ENCODE measurements at regions not wholly inside any gene's neighbourhood (a gene's known extent, or its start where the extent isn't known, plus 50 kb on each side); places are given as distances from the start of the nearest gene placed in this dataset.

DNA sequence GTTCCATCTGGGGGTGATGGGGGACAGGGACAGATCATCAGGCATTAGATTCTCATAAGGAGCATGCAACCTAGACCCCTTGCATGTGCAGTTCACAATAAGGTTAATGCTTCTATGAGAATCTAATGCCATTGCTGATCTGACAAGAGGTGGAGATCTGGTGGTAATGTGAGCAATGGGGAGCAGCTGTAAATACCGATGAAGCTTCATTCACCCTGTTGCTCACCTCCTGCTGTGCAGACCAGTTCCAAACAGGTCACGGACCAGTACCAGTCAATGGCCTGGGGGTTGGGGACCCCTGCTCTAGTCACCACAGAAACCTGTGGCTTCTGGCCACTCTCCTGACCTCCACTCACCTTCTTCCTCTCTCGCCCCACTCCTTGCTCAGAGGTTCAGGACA, 229.9 kb downstream of the PTPRU start:
- WGBS, 2 donors = 78% methylated on average over 3 of the region's 3 CpGs
- no peak for ATAC-seq
- peaks cover 0 to 37% (median 14%) of the 10 kb centered on the region in 7 donors for H3K27me3 ChIP-seq

DNA sequence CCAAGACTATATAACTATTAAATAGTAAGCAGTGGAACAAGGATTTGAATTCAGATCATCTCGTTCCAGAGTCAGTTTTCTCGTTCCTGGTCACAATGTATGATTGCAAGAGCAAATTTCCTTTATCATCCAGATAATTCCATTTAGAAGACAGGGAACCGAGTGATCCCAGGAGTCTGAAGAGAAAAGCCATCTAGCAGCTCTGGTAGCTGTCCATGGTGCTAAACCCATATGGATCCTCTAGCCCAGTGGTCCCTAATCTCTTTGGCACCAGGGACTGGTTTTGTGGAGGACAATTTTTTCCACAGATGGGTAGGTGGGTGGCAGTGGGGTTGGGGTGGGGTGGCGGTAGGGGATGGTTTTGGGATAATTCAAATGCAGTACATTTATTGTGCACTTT, 229.4 kb downstream of the PTPRU start:
- no peak overlapping the region for H3K4me3 ChIP-seq
- H3K27ac ChIP-seq = no peak overlapping the region
- intact Hi-C loops (cut with DNase I) = no loop called here
- no peak for ATAC-seq
- peaks cover 0 to 41% (median 8%) of the 10 kb centered on the region in 11 donors for H3K9me3 ChIP-seq
- no peak for DNase-seq
- no peaks in the 10 kb centered on the region for H3K36me3 ChIP-seq
- H3K27me3 ChIP-seq = peaks cover 0 to 35% (median 9%) of the 10 kb centered on the region in 7 donors
- 81 to 84% methylated on average over 4 of the region's 4 CpGs for WGBS, 2 donors
- no peaks in the 10 kb centered on the region for H3K4me1 ChIP-seq
- TF ChIP-seq, protein P1, sequence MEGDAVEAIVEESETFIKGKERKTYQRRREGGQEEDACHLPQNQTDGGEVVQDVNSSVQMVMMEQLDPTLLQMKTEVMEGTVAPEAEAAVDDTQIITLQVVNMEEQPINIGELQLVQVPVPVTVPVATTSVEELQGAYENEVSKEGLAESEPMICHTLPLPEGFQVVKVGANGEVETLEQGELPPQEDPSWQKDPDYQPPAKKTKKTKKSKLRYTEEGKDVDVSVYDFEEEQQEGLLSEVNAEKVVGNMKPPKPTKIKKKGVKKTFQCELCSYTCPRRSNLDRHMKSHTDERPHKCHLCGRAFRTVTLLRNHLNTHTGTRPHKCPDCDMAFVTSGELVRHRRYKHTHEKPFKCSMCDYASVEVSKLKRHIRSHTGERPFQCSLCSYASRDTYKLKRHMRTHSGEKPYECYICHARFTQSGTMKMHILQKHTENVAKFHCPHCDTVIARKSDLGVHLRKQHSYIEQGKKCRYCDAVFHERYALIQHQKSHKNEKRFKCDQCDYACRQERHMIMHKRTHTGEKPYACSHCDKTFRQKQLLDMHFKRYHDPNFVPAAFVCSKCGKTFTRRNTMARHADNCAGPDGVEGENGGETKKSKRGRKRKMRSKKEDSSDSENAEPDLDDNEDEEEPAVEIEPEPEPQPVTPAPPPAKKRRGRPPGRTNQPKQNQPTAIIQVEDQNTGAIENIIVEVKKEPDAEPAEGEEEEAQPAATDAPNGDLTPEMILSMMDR (IDR thresholded peaks at IDR 0.05) = no peak

More for the DNA sequence above, 229.9 kb downstream of the PTPRU start:
- no peak for DNase-seq
- intact Hi-C loops (cut with DNase I) = no loop called here
- no peak overlapping the region for H3K27ac ChIP-seq
- peaks cover 0 to 41% (median 8%) of the 10 kb centered on the region in 11 donors for H3K9me3 ChIP-seq
- TF ChIP-seq, protein P1 (IDR thresholded peaks at IDR 0.05) = no peak
- H3K36me3 ChIP-seq = no peaks in the 10 kb centered on the region
- no peaks in the 10 kb centered on the region for H3K4me1 ChIP-seq
- no peak overlapping the region for H3K4me3 ChIP-seq

DNA sequence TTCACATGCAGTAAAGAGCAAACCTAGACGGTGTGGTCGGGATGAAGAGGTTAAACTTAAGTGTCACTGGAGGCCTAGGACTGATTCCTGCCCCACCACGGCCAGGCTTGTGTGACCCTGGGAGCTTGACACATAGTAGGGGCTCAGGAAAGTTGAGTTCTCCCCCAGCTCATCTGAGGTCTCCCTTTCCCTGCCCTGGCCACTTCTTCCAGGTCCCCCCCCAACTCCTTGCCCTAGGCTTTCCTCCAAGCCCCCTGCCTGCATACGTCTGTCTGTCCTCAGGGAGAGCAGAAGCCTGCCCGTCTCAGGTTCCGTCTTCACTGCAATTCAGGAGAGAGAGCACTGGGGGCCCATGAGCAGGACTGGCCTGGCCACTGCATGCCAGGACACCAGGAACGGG, 225.8 kb downstream of the PTPRU start:
- H3K9me3 ChIP-seq = peaks cover 0 to 41% (median 8%) of the 10 kb centered on the region in 11 donors
- TF ChIP-seq, protein P1 (IDR thresholded peaks at IDR 0.05) = no peak
- H3K36me3 ChIP-seq = no peaks in the 10 kb centered on the region
- H3K4me3 ChIP-seq = no peak overlapping the region
- intact Hi-C loops (cut with DNase I) = no loop called here
- DNase-seq (no peak), ATAC-seq (no peak)
- peaks cover 0 to 40% (median 23%) of the 10 kb centered on the region in 7 donors for H3K27me3 ChIP-seq
- WGBS, 2 donors = 60 to 61% methylated on average over 7 of the region's 7 CpGs
- H3K4me1 ChIP-seq = no peaks in the 10 kb centered on the region
- H3K27ac ChIP-seq = no peak overlapping the region

DNA sequence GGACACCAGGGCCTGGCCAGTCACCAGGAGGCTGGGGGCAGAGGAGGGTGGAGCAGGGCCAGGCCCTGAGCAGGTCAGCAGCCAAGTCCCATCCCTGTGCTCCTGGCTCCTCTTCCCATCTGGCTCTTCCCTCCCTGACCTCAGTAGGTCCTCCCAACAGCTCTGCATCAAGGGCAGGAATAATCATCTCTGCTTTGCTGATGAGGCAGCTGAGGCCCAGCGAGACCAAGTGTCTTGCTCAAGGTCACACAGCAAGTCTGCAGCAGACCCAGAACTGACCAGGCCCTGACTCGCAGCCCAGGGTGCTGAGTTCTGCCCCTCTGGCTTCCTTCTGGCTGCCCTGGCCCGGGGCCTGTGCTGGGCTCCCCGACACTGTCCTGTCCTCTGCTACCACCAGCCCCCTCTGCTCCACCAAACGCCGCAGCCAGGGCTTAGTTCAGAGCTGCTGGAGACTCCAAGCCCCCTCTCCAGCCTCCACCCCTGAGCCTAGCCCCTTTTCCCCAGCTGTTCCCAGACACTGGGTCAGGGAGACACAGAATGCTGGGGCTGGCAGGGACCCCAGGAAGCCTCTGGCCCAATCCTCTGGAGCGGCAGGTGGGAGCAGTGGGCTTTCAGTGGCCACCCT, 224.9 kb downstream of the PTPRU start:
- ATAC-seq (peak in 1 of 8 donors; percentile 53), DNase-seq (no peak)
- Histone ChIP-seq H3K4me1 (no peaks in the 10 kb centered on the region), H3K36me3 (no peaks in the 10 kb centered on the region), H3K27ac (no peak overlapping the region), H3K9me3 (peaks cover 0 to 33% (median 8%) of the 10 kb centered on the region in 11 donors), H3K4me3 (no peak overlapping the region), H3K27me3 (peaks cover 0 to 44% (median 24%) of the 10 kb centered on the region in 7 donors)
- WGBS, 2 donors = 83 to 86% methylated on average over 7 of the region's 7 CpGs
- intact Hi-C loops (cut with DNase I) = no loop called here
- TF ChIP-seq, protein P1 (IDR thresholded peaks at IDR 0.05) = no peak

Data from heart right ventricle (tissue), 16 donors.